ENCODE measurements at regions not wholly inside any gene's neighbourhood (a gene's known extent, or its start where the extent isn't known, plus 50 kb on each side); places are given as distances from the start of the nearest gene placed in this dataset.
"Not testable (repeated sequence)": the region's sequence is repeated elsewhere in the genome, so short reads cannot be mapped to it uniquely, and the experiment has no call there.

DNA sequence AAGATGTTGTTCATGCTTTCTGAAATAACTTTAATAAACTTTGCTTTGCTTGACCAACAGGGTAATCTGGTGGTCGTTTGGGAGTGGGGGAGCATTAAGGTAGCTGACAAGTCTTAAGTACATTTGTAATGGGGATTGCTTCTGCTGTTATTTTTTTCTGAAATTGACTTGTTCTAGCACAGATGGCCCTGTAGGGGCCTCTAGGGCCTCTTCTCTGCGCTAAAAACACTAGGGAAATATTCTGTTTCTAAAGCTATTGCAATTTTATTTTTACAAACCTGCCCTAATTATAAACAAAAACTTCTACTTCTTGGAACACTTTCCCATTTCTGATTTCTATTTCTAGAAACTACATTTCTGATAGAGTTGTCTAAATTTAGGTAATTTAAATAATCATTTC is 191.3 kb upstream of the KCNJ3 start:
- DNase-seq (ENCODE audit: low spot score), result no peak
- TF ChIP-seq, protein P1, sequence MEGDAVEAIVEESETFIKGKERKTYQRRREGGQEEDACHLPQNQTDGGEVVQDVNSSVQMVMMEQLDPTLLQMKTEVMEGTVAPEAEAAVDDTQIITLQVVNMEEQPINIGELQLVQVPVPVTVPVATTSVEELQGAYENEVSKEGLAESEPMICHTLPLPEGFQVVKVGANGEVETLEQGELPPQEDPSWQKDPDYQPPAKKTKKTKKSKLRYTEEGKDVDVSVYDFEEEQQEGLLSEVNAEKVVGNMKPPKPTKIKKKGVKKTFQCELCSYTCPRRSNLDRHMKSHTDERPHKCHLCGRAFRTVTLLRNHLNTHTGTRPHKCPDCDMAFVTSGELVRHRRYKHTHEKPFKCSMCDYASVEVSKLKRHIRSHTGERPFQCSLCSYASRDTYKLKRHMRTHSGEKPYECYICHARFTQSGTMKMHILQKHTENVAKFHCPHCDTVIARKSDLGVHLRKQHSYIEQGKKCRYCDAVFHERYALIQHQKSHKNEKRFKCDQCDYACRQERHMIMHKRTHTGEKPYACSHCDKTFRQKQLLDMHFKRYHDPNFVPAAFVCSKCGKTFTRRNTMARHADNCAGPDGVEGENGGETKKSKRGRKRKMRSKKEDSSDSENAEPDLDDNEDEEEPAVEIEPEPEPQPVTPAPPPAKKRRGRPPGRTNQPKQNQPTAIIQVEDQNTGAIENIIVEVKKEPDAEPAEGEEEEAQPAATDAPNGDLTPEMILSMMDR (IDR thresholded peaks at IDR 0.05), result no peak
- no peak overlapping the region for H3K4me3 ChIP-seq

DNA sequence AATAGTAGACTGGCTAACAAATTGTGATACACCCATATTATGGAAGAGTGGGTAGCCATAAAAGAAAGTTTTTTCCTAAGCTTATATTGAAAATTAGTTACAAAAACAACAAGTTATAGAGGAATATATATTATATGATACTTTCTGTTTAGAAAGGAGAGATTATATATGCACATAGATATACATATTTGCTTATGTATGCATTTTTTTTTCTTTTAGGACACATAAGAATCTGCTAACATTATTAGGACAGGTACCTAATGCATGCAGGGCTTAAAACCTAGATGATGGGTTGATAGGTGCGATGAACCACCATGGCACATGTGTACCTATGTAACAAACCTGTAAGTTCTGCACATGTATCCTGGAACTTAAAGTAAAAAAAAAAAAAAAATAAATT is 179.6 kb upstream of the KCNJ3 start:
- TF ChIP-seq, protein P1 (IDR thresholded peaks at IDR 0.05), result no peak
- no peak overlapping the region for H3K27ac ChIP-seq
- DNase-seq (ENCODE audit: low spot score), result no peak
- no peak overlapping the region for H3K4me3 ChIP-seq

More for the DNA sequence above, 191.3 kb upstream of the KCNJ3 start:
- H3K27ac ChIP-seq, result no peak overlapping the region

DNA sequence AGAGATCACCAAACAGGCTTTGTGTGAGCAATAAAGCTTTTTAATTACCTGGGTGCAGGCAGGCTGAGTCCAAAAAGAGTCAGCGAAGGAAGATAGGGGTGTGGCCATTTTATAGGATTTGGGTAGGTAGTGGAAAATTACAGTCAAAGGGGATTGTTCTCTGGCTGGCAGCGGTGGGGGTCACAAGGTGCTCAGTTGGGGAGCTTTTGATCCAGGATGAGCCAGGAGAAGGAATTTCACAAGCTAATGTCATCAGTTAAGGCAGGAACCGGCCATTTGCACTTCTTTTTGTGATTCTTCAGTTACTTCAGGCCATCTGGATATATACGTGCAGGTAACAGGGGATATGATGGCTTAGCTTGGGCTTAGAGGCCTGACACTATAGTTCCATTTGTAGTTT is 177.5 kb upstream of the KCNJ3 start:
- not testable (repeated sequence) for H3K4me3 ChIP-seq; H3K27ac ChIP-seq; DNase-seq (ENCODE audit: low spot score)

DNA sequence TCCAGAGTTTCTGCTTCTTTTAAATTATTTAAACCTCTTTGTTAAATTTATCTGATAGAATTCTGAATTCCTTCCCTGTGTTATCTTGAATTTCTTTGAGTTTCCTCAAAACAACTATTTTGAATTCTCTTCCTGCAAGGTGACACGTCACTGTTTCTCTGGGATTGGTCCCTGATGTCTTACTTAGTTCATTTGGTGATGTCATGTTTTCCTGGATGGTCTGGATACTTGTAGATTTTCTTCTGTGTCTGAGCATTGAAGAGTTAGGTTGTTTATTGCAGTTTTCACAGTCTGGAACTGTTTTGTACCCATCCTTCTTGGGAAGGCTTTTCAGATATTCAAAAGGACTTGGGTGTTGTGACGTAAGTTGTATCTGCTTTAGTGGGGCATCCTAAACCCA is 172.3 kb upstream of the KCNJ3 start:
- DNase-seq (ENCODE audit: low spot score), result no peak
- TF ChIP-seq, protein P1 (IDR thresholded peaks at IDR 0.05), result no peak
- H3K4me3 ChIP-seq, result no peak overlapping the region
- H3K27ac ChIP-seq, result no peak overlapping the region

DNA sequence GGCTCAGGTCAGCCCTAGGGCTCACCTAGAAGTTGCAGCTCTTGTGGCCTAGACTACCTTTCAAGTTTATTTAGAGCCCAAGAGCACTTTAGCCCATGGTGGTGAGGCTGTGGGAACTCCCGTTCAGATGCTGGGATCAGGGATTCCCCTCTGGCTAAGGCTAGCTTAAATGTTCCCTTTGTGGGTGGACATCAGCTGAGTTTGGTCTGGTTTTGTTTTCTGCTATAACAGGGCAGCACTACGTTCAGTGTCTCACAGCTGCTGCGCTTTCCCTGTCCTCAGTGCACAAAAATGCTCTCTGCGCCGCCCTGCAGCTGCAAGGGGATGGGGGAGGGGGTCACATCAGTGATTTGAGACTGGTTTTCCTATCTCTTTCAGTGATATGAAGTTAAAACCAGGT is 170.5 kb upstream of the KCNJ3 start:
- no peak for DNase-seq (ENCODE audit: low spot score)
- no peak overlapping the region for H3K27ac ChIP-seq
- TF ChIP-seq, protein P1 (IDR thresholded peaks at IDR 0.05), result no peak
- H3K4me3 ChIP-seq, result no peak overlapping the region

DNA sequence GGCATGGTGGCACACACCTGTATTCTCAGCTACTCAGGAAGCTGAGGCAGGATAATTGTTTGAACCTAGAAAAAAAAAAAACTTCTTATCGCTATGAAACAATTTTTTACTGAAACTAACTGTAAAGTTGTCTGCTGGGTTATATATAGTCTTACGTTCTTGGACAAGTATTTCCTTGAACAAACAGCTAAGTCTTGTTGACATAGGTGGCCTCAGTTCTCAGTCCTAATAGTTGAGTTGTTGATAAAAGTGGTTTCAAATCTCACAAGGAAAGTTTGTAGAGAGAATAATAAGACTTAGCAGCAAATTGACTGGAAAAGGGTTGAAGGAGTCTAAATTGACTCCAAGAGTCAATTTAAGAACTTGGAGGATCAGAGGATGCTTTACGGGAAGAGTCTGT is 166.5 kb upstream of the KCNJ3 start:
- TF ChIP-seq, protein P1 (IDR thresholded peaks at IDR 0.05), result no peak
- H3K4me3 ChIP-seq, result no peak overlapping the region
- H3K27ac ChIP-seq, result no peak overlapping the region
- no peak for DNase-seq (ENCODE audit: low spot score)

DNA sequence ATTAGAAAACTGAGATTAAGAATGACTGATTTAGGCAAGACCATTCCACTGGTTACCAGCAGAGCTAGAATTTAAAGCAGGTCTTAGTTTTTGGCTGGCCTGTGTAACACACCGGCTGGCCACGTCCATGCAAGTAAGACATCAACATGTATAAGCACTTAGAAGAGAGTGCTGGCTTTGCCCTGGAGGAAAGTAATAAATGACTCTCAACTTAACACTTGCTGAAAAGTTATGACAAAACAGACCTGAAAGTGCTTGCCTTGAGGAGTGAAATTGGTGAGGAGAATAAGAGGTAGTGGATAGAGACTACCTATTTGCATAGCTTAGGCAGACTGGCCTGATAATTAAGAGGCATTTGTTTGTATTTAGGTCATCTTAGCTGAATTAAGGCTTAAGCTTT is 165.7 kb upstream of the KCNJ3 start:
- Histone ChIP-seq H3K4me3 (no peak overlapping the region), H3K27ac (no peak overlapping the region)
- TF ChIP-seq, protein P1 (IDR thresholded peaks at IDR 0.05), result no peak
- no peak for DNase-seq (ENCODE audit: low spot score)

Measured in coronary artery (tissue), 2 donors.